Brain pericyte (primary cell): ENCODE measurements at regions not wholly inside any gene's neighbourhood (a gene's known extent, or its start where the extent isn't known, plus 50 kb on each side); places are given as distances from the start of the nearest gene placed in this dataset.

Experiments used
- DNase-seq: peaks from one replicate; pipeline ENCODE4 v3.0.0-alpha.2; 2012; ENCODE audit warnings: low read depth, low spot score

- no peak for DNase-seq
Observed at GRCh38 chr7:41536122-41536872, 166.6 kb downstream of the INHBA start.

- no peak for DNase-seq
Observed at GRCh38 chr7:41529831-41530230, 173.1 kb downstream of the INHBA start.

DNA sequence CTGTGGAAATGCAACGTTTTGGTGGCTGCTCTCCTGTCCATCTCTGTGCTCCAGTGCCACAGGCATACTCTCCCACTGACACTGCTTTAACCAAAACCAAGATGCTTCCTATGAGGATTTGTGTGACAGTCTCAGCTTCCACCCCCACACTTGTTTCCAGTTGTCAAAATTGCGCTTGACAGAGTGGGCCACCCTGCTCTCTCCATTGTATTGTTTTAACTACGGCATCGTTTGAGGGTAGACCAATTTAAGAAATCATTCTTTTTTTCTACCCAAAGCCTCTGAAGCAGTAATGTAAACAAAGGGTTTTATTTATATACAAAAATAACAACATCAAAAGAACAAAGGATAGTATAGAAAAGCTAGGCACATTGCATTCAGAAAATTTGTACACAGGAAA lies 178.0 kb downstream of the INHBA start:
- DNase-seq, result no peak

DNA sequence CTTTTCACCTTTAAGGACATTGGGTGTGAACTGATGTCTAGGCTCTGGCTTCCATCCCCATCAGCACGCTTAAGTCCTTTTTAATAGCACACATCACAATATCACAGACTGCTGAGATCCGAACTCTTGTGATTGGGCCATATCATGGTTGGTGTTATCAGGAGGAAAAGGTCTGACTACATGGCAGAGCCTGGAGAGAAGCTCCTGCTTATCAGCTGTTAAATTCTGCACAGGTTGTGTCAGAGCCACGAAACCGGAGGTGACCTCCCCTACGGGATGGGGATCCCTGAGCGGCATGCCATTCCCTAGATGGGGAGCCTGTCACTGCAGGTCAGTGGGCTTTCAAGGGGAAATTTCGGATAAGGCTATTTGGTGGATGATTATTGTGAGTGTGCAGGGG lies 182.4 kb downstream of the INHBA start:
- no peak for DNase-seq

DNA sequence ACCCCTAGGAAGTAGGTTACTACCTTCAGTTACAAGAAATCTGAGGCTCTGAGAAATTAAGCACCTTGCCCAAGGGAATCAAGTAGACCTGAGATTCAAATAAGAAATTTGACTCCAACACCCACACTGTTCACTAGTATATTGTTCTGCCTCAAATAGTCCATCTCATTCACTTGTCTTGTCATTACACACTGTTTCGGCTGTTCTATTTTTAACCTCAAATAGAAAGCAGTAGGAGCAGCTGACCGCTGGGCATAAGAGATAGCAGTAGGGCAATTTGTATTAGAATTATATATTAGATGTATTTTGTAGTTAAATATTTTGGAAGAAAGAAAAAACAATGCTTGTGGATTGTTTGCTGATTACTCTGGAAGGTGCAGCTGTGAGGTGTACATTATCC lies 185.1 kb downstream of the INHBA start:
- DNase-seq, result no peak

- DNase-seq, result no peak
Observed at GRCh38 chr7:41508755-41509154, 194.1 kb downstream of the INHBA start.

DNA sequence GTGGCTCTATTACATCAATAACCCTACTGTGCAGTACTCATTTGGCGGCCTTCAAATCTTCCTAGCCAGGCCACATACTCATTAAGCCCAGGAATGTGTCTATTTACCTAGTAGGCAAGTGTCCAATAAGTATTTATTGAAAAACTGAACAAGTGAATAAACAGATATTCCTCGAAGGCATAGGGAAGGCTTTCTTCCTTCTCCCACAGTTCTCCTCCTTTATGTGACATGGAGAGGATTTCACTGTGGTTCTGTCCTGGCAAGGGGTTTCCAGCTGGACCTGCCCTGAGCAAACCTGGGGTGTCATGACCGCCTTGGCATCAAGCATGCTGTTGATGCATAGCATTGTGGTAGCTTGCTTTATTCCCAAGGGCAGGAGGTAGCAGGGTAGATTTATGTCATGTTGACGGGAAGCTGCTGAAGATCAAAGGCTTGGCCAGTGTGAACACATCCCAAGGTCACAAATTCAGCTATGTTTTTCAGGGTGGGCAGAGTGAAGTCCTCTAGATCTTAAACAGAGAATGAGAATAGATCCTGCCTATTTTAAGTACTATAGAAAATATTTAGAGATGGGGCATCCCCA lies 195.1 kb downstream of the INHBA start:
- no peak for DNase-seq

DNA sequence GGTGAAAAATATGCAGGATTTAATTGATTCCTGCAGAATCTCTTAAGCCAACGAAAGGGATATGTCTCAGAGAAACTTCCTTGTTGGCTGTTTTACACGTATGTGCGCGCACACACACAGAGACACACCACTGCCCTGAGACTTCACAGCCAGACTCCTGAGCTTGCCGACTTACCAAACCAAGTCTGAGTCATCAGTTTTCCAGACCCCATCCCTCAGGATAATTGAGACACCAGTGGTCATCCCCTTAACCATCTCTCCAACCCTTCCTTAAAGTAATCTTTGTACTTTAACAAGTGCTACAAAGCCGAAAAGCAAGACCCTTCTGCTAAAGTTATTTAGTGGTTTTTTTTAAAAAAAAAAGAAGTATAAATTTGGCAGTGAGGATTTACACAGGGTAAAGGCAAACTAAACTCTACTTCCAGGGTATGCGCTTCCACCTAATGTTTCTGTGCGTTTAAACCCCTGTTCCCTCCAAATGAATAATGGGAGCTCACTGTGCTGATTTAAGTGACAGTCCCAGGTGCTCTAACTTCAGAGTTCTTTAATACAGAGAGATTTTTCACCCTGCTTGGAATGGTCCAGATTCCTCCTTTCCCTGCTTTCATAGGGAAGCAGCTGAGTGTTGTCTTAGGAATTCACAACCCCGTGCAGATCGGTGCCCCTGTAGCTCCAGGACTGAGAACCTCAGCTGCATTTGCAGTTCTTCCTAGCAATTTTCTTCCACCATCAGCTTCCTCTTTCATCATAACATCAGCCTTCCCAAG lies 198.5 kb downstream of the INHBA start:
- no peak for DNase-seq

- no peak for DNase-seq
Observed at GRCh38 chr7:41503438-41503837, 199.5 kb downstream of the INHBA start.

- DNase-seq, result no peak
Observed at GRCh38 chr7:41501466-41501865, 201.4 kb downstream of the INHBA start.

DNA sequence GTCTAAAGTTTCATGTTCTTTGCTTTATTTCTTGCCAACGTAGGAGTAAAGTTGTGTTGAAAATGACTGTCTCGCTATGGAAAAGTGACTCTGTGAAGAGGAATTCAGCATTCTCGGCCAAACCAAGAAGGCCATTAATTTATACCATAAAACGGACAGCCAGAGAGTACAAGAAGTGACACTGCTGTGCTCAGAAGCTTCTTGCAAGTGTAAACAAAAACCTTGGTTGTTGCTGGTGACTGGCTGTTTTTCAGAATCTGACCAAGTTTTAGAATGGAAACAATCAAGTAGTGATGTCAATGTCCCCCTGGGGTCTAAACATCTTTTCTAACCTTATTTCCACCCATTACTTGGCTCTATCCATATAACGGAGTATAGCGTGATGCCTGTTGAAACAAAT lies 201.9 kb downstream of the INHBA start:
- DNase-seq, result no peak

DNA sequence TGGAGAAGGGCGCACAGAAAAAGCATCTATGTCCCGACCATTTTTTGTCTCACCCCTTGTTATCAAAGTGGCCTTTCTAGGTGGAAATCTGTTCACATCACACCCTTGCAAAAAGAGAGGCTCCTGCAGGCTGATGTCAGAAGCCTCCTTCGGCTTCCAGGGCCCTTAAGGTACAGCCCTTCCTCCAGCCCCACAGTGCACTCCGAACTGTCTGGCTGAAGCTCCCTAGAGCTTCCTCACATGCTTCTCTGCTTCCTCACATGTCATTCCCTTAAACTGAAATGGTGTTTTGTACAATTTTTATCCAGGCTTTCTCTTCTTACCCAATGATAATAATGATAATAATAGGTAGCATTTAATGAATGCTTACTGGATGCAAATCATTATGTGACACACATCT lies 210.3 kb downstream of the INHBA start:
- no peak for DNase-seq

DNA sequence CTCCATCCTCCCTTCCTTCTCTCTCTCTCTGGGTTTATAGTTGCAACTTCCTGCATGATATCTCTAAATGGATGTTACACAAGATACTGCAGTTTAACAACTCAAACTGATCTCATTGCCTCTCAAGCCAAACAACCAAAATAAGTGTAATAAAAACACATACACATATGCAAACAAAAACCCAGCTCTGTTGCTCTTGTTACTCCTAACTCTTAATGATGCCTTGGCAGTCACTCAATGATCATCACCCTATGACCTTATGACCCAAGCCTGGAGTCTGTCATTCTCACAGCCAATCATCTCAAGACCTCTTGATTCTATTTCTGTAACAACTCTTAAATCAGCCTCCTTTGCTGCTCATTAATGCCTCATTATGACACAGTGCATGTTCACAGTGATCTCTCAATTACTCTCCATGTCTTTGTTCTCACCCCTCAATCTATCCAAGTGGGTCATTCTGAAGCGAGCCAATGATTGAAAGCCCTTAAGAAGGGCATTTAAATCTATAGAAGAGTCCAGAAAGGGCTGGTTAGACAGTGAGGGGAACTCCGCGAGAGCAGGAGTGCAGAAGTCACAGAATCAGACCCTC lies 210.9 kb downstream of the INHBA start:
- no peak for DNase-seq

DNA sequence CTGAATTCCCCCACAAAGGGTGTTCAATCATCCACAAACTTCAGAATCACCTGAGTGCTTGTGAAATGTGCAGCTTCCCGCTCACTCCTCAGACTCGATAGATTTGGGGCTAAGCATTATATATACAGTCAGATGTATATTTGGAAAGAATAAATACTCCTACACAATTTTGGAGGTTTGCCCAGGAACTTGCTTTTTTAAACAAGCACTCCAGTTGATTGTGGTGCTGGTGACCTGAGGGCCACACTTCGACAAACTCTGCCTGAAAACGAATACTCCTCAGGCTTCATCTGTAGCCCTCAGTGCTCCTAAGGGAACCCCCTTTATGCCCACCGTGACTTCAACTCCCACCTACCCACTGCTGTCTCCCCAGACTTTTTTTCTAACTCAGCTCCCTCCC lies 211.6 kb downstream of the INHBA start:
- DNase-seq, result no peak

DNA sequence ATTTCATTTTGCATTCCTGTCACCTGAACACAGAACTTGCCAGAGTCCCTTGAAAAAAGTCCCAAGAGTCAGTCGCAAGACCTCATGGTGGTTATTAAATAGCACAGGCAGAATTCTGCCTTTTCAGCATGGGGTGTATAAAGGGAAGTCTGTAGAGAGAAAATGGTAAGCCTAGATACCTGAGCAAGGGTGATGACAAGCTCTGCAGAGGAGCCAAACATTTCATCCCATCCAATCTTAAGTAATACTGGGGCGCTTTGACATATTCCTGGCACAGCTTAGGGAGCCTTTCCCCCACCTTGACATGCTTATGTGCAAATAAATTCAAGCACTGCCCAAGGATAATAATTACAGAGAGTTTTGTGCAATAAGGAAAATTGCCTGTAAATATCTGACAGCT lies 213.0 kb downstream of the INHBA start:
- DNase-seq, result no peak

- no peak for DNase-seq
Observed at GRCh38 chr7:41487229-41487940, 215.5 kb downstream of the INHBA start.

DNA sequence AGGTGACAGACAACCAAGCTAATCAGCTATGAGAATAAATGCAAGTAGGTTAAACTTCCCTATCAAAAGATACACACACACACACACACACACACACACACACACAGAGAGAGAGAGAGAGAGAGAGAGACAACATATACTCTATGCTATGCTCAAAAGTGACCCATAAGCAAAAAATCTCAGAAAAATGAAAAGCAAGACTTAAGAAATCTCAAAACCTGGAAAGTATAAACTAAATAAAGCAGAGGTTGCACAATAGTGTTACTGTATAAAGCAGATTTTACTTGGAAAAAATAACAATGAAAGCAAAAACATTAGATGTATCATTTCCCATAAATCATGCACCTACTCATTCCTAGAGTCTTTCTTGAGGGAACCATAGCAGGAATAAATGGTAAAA lies 221.5 kb downstream of the INHBA start:
- DNase-seq, result no peak

GRCh38 chr7:41478187-41478586 lies 224.7 kb downstream of the INHBA start:
- no peak for DNase-seq

- DNase-seq, result no peak
Observed at GRCh38 chr7:41476460-41476803, 226.5 kb downstream of the INHBA start.

GRCh38 chr7:41475801-41476459 lies 227.0 kb downstream of the INHBA start:
- DNase-seq, result no peak

GRCh38 chr7:41472427-41473125 lies 230.3 kb downstream of the INHBA start:
- DNase-seq, result no peak
